Panc1 (cell line): ENCODE measurements at regions not wholly inside any gene's neighbourhood (a gene's known extent, or its start where the extent isn't known, plus 50 kb on each side); places are given as distances from the start of the nearest gene placed in this dataset.

Experiments
- ATAC-seq: fragments of 200-7000 bp; cut with Tn5 transposase; 2 replicates; pipeline ENCODE4 v1.9.1; 2020; ENCODE audit warnings: mild to moderate bottlenecking, moderate library complexity
- BruUV-seq: library from RNA; stranded (reverse); fragments of 400-500 nt; replicated peaks from 2 replicates; lab custom pipeline; 2021; lab: Mats Ljungman, UMichigan
- CTCF ChIA-PET: fragments of 300-600 bp; sonication (Branson Sonifier 250); formaldehyde crosslinking; loops from one replicate; lab custom pipeline; 2022; ENCODE audit warnings: antibody characterized with exemption; lab: Charles Lee
- POLR2A ChIA-PET: fragments of 300-600 bp; sonication (Branson Sonifier 250); formaldehyde crosslinking; loops from one replicate; lab custom pipeline; 2022; ENCODE audit warnings: antibody characterized with exemption; lab: Charles Lee
- DNase-seq: peaks from one replicate; pipeline ENCODE4 v3.0.0-alpha.2; 2010; ENCODE audit warnings: low read depth, low spot score
- H3K27ac ChIP-seq: 2 replicates; pipeline ENCODE4 v1.5.1; 2011; ENCODE audit warnings: mild to moderate bottlenecking, low read length, inconsistent platforms
- H3K27me3 ChIP-seq: fragments of 200-500 bp; sonication (Bioruptor generic); 2 replicates; pipeline ENCODE4 v1.6.0; 2014; ENCODE audit warnings: low read length, inconsistent platforms; ENCODE audit not compliant: control insufficient read depth, insufficient read depth
- H3K36me3 ChIP-seq: fragments of 200-500 bp; sonication (Bioruptor generic); 2 replicates; pipeline ENCODE4 v1.5.1; 2014; ENCODE audit warnings: inconsistent platforms, mild to moderate bottlenecking, low read length, moderate library complexity; ENCODE audit not compliant: control insufficient read depth, insufficient read depth
- H3K4me1 ChIP-seq: 2 replicates; pipeline ENCODE4 v1.5.1; 2011; ENCODE audit warnings: inconsistent platforms, mild to moderate bottlenecking, low read length, moderate library complexity; ENCODE audit not compliant: control insufficient read depth, insufficient read depth
- H3K4me3 ChIP-seq, 2 experiments: 2 replicates each; pipeline ENCODE4 v1.5.1; 2011 to 2012; ENCODE audit warnings: low read depth in 2 of 2, low read length in 2 of 2, mild to moderate bottlenecking in 2 of 2, inconsistent platforms in 1 of 2, moderate library complexity in 1 of 2
- H3K9me3 ChIP-seq: fragments of 200-500 bp; sonication (Bioruptor generic); 2 replicates; pipeline ENCODE4 v1.5.1; 2014; ENCODE audit warnings: low read depth, mild to moderate bottlenecking, inconsistent platforms, low read length, moderate library complexity; ENCODE audit not compliant: control insufficient read depth, insufficient read depth
- POLR2AphosphoS5 ChIP-seq: IDR thresholded peaks from 2 replicates; pipeline ENCODE4 v1.6.1; 2012; ENCODE audit warnings: mild to moderate bottlenecking, low read depth, low read length, moderate library complexity
- SIN3A ChIP-seq: IDR thresholded peaks from 2 replicates; pipeline ENCODE4 v1.6.1; 2012; ENCODE audit warnings: low read depth, mild to moderate bottlenecking, low read length, moderate library complexity, borderline replicate concordance; ENCODE audit not compliant: insufficient read depth
- TCF7L2 ChIP-seq: IDR thresholded peaks from 2 replicates; pipeline ENCODE4 v1.6.1; 2011; ENCODE audit warnings: mild to moderate bottlenecking, low read depth, low read length, inconsistent platforms
- in situ Hi-C: cut with HindIII; loops from 2 replicates; pipeline ENCODE4 v1.10.0; 2016; ENCODE audit warnings: low sequenced_read_pairs, low pct_unique_long_range_greater_than_20kb
- intact Hi-C: fragments of 100-400 bp; cut with micrococcal nuclease; formaldehyde crosslinking; loops from one replicate; pipeline ENCODE4 v1.10.0; 2022; ENCODE audit not compliant: unreplicated experiment
- TF ChIP-seq, protein P1 (sequence below), 2 experiments: IDR thresholded peaks; 2 replicates each; pipeline ENCODE4 v1.6.1; 2011 to 2012; ENCODE audit warnings: low read depth in 2 of 2, control low read depth in 1 of 2, low read length in 1 of 2, mild to moderate bottlenecking in 1 of 2, moderate library complexity in 1 of 2; ENCODE audit not compliant: insufficient read depth in 1 of 2
- TF ChIP-seq, protein P2 (sequence below): fragments of 450-650 bp; IDR thresholded peaks from 2 replicates; pipeline ENCODE4 v1.5.1; 2017; ENCODE audit warnings: mild to moderate bottlenecking

- TF ChIP-seq POLR2AphosphoS5 (no peak), SIN3A (no peak)
- ATAC-seq (no peak), DNase-seq (no peak)
- no peaks in the 10 kb centered on the region for H3K36me3 ChIP-seq
- H3K9me3 ChIP-seq, result no peaks in the 10 kb centered on the region
- no peaks in the 10 kb centered on the region for H3K27me3 ChIP-seq
- ChIA-PET CTCF (no interaction called here), POLR2A (no interaction called here)
- intact Hi-C loops, result no loop called here
- no TSS peak for BruUV-seq
- peak overlapping the region; percentile 94 for H3K27ac ChIP-seq
- in situ Hi-C loops, result no loop called here
- H3K4me1 ChIP-seq, result peaks cover 70% of the 10 kb centered on the region
- H3K4me3 ChIP-seq, result no peak overlapping the region
Observed at GRCh38 chr14:100436745-100437406, 113.7 kb downstream of the SLC25A47 start.

GRCh38 chr14:100438271-100438670 lies 115.1 kb downstream of the SLC25A47 start:
- TF ChIP-seq, protein P1, sequence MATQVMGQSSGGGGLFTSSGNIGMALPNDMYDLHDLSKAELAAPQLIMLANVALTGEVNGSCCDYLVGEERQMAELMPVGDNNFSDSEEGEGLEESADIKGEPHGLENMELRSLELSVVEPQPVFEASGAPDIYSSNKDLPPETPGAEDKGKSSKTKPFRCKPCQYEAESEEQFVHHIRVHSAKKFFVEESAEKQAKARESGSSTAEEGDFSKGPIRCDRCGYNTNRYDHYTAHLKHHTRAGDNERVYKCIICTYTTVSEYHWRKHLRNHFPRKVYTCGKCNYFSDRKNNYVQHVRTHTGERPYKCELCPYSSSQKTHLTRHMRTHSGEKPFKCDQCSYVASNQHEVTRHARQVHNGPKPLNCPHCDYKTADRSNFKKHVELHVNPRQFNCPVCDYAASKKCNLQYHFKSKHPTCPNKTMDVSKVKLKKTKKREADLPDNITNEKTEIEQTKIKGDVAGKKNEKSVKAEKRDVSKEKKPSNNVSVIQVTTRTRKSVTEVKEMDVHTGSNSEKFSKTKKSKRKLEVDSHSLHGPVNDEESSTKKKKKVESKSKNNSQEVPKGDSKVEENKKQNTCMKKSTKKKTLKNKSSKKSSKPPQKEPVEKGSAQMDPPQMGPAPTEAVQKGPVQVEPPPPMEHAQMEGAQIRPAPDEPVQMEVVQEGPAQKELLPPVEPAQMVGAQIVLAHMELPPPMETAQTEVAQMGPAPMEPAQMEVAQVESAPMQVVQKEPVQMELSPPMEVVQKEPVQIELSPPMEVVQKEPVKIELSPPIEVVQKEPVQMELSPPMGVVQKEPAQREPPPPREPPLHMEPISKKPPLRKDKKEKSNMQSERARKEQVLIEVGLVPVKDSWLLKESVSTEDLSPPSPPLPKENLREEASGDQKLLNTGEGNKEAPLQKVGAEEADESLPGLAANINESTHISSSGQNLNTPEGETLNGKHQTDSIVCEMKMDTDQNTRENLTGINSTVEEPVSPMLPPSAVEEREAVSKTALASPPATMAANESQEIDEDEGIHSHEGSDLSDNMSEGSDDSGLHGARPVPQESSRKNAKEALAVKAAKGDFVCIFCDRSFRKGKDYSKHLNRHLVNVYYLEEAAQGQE (IDR thresholded peaks at IDR 0.05; ENCODE audit: insufficient read depth in 1 of 2, low read depth in 2 of 2, low read length in 1 of 2), result no peak
- TF ChIP-seq, protein P2, sequence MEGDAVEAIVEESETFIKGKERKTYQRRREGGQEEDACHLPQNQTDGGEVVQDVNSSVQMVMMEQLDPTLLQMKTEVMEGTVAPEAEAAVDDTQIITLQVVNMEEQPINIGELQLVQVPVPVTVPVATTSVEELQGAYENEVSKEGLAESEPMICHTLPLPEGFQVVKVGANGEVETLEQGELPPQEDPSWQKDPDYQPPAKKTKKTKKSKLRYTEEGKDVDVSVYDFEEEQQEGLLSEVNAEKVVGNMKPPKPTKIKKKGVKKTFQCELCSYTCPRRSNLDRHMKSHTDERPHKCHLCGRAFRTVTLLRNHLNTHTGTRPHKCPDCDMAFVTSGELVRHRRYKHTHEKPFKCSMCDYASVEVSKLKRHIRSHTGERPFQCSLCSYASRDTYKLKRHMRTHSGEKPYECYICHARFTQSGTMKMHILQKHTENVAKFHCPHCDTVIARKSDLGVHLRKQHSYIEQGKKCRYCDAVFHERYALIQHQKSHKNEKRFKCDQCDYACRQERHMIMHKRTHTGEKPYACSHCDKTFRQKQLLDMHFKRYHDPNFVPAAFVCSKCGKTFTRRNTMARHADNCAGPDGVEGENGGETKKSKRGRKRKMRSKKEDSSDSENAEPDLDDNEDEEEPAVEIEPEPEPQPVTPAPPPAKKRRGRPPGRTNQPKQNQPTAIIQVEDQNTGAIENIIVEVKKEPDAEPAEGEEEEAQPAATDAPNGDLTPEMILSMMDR, result no peak
- TF ChIP-seq POLR2AphosphoS5, result no peak
- TF ChIP-seq SIN3A, result no peak
- no peak for TF ChIP-seq TCF7L2
- in situ Hi-C loops (no loop called here), intact Hi-C loops (no loop called here)
- Histone ChIP-seq H3K9me3 (no peaks in the 10 kb centered on the region), H3K36me3 (no peaks in the 10 kb centered on the region), H3K4me3 (no peak overlapping the region), H3K27me3 (no peaks in the 10 kb centered on the region), H3K4me1 (peaks cover 79% of the 10 kb centered on the region), H3K27ac (peak overlapping the region; percentile 94)
- ChIA-PET POLR2A (interaction anchor here (0.6 kb wide), 1 partner anchor 1811 kb away, joined by 6 read pairs; no protein-coding TSS in a partner anchor), CTCF (interaction anchor here (0.7 to 2.0 kb wide), 6 partner anchors 21 to 1341 kb away, joined by 3 to 7 read pairs (median 4); no protein-coding TSS in a partner anchor)
- no peak for DNase-seq
- BruUV-seq, result no TSS peak
- ATAC-seq, result no peak
